ENCODE measurements at regions not wholly inside any gene's neighbourhood (a gene's known extent, or its start where the extent isn't known, plus 50 kb on each side); places are given as distances from the start of the nearest gene placed in this dataset.

- TF ChIP-seq TEAD4 (CRISPR knock-in tag; IDR thresholded peaks at IDR 0.05) = no peak
- no peak for TF ChIP-seq ZNF396 (CRISPR knock-in tag; IDR thresholded peaks at IDR 0.05; ENCODE audit: borderline replicate concordance)
These were observed 366.0 kb downstream of the C16orf95 start for GRCh38 chr16:86951041-86951822.
